HG03432 (cell line): ENCODE measurements at regions not wholly inside any gene's neighbourhood (a gene's known extent, or its start where the extent isn't known, plus 50 kb on each side); places are given as distances from the start of the nearest gene placed in this dataset.

Source experiments
- ATAC-seq: cut with Tn5 transposase; IDR thresholded peaks from one replicate; pipeline ENCODE4 v1.9.1; 2021; ENCODE audit warnings: mild to moderate bottlenecking, moderate library complexity; ENCODE audit not compliant: unreplicated experiment

DNA sequence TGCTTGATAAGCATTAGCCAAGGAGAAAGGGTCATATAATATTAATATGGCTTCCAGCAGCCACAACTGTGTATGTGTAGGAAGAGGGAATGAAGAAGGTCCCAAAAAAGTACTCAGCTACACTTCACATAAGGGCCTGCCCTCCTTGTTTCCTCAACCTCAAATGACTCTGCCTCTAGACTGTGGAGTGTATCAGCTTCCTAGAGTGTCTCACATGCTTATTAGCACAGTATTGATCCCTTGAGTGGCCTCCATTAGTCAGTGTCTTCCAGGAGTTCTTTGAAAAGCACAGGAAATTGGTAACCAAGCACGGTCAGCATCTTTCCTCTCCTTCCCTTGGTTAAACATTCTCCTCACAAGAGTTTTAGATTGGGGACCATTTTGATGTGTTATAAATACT lies 190.4 kb upstream of the ATP10B start:
- ATAC-seq = no peak

GRCh38 chr5:161040818-161041217 lies 188.8 kb upstream of the ATP10B start:
- no peak for ATAC-seq

GRCh38 chr5:161036296-161036695 lies 184.3 kb upstream of the ATP10B start:
- ATAC-seq = no peak

DNA sequence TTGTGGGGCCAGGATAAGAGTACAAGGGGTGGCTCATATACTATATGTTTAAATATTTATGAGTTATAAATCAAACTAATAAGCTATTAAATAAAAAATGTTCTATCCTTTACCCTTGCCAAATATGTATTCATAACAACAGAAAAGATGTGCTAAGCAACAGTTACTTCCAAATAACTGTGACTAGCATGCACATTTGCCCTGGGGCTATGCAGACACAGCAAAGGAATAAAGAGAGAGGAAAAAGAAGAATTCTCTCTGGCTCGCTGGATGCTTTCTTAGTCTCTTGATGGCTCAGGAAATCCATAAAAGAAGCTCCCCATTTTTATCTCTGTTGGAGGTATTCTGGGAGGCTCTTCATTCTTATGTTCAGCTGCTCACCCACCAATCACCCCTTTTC lies 182.4 kb upstream of the ATP10B start:
- no peak for ATAC-seq

- ATAC-seq = no peak
These were observed 178.2 kb upstream of the ATP10B start for GRCh38 chr5:161030229-161030628.

DNA sequence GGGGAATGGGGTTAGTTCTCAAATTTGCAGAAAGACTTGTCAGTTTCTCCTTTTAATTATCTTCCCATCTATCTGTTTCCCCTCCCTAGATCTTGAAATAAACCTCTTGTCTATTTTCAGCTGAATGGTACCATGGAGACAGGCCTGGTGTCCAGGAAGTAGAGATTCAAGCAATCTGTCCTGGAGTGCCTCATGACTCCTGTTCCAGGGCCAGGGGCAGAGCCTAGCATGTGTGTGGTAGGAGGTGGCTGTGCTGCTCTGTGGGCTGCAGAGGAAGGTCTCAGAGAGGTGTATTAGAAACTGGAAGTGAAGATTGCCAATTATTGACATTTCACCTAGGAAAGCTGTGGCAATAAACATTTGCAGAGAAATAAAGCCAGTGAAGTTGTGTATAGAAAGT lies 175.8 kb upstream of the ATP10B start:
- ATAC-seq = no peak

DNA sequence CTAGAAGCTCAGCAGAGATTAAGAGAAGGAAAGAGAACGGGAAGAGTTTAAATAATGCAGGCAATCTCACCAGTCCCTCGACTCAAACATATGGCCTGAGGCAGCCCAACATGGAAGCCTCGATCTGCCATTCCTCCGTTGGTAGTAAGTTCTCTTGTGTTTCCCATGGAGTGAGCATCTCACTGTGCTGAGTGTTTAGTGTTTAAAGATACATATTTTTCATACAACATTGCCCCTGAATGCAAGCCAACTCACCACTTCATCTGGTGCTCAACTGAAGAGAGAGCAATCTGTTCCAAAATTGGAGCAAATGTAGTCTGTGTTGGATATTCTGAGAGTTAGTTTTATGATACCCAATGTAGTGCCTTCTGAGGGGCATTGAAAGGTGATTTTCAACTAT lies 171.5 kb upstream of the ATP10B start:
- no peak for ATAC-seq

DNA sequence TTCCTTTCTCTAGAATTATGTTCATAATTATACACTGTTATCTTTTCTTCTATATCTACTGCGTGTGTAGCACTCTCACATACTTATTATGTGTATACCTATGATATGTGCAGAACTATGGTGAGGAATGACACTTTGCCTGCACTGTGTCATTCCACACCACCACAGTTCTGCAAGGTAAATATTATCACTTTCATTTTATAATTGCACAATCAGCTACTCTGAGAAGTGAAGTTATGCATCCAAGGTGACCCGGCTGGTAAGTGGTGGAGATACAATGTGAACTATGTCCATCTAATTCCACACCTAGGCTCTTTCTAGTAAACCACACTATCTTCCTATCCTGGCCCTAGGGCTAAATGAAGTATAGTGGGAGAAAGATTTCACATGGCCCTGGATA lies 170.1 kb upstream of the ATP10B start:
- ATAC-seq = no peak

- ATAC-seq = no peak
These were observed 157.8 kb upstream of the ATP10B start for GRCh38 chr5:161009817-161010216.

DNA sequence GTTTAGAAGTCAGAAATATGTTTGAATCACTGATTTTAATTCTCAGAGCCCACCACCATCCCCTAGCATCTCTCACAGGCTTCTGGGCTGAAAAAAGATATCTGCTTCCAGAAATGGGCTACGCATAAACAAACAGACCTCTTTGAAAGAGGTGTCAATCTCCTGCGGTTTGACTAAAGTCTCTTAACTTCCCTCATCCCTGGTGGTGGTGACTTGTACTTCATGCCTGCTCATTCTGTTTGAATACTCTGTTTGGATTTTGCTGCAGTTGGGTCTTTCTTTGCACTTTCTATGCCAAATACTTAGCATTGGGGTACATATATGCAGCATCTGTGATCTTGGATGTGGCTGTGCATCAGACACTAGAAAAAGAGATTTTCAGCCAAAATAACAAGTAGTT lies 157.2 kb upstream of the ATP10B start:
- no peak for ATAC-seq

DNA sequence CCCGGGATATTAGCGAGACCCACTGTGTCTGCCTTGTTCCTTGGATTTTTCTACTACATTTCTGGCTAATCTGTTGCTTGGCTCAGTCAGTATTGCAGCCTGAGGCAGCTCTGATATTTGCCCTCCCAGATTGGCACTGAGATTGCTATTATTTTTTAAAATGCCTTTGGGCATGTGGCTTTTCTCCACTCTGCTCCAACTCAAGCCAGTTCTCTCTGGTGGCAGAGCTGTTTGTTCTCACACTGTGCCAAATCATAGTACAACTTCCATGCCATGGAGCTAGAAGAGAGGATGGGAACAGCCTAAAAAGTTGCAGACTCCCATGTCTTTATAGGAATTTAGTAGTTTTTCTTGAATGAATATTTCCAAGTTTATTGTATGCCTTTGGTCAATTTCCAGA lies 155.9 kb upstream of the ATP10B start:
- ATAC-seq = no peak

DNA sequence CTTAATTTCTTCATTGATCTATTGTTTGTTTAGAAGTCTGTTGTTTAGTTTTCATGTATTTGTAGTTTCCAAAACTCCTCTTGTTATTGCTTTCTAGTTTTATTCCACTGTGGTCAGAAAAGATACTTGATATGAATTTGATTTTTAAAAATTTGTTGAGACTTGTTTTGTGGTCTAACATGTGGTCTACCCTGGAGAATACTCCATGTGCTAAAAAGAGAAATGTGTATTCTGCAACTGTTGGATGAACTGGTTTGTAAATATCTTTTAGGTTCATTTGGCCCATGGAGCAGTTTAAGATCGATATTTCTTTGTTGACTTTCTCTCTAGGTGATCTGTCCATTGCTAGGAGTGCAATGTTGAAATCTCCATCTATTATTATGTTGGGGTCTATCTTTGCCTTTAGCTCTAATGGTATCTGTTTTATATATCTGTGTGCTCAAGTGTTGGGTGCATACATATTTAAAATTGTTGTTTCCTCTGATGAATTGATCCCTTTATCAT lies 150.6 kb upstream of the ATP10B start:
- ATAC-seq = no peak

DNA sequence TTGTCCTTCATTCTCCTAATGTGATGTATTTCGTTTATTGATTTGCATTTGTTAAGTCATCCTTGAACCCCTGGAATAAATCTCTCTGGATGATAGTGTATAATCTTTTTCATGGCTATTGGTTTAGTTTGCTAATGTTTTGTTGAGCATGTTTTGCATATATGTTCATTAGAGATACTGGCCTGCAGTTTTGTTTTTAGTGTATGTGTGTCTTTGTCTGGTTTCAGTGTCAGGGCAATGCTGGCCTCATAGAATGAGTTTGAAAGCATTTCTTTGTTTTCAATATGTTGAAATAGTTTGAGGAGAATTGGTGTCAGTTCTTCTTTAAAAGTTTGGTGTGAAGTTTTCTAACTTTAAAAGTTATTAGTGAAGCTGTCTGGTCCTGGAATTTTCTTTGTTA lies 149.6 kb upstream of the ATP10B start:
- ATAC-seq = peak; percentile 90

- peak; percentile 68 for ATAC-seq
These were observed 149.1 kb upstream of the ATP10B start for GRCh38 chr5:161001142-161001541.

DNA sequence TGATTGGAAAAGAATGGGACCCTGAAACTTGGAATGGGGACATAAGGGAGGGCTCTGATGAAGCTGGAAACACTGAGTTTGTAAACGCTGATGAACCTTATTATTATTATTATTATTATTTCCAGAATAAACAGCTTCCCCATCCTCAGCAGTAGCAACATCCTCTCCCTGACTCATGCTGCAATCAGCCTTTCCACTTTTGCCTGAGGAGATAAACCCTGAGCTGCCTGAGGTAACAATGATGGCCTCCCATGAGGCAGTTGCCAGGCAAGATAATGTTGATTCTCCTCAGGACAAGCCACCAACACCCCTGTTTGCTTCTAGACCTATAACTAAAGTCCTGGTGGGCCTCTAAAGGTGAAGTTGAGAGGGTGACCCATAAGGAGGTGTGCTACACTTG lies 139.2 kb upstream of the ATP10B start:
- no peak for ATAC-seq

DNA sequence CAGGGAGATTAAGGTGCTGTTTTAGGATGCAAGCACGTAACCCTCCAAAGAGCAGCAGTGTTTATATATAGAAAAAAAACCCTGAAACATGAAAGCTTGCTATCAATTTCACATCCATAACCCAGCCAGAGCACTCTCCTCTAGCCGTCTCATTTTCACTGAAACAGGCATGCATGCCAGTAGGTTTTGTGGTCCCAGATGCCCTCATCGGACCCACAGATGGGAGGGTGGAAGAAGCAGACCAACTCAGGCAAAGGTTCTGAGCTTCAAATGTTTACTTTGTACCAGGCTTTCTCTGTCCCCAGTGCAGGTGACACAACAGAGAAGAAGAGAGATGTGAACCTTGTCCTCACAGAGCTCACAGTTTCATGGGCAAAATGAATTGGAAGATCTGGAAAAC lies 127.4 kb upstream of the ATP10B start:
- peak; percentile 16 for ATAC-seq

DNA sequence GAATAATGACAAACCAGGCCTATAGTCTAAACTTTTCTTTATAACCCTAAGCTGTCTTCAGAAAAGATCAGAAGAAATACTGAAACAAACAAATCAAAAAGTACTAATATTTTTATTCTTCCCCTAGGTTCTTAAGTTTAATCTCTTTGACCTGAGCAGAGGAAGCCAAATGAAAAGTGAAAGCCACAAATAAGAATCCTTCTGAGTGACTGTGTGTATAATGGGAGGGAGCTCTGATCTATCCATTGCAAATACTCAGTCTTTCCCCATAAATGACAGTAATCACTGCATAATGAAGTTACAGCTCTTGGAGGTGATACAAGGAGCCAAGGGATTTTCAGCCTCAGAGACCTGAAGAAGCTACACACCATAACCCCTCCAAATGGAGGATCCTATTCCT lies 126.9 kb upstream of the ATP10B start:
- peak; percentile 68 for ATAC-seq

GRCh38 chr5:160976181-160976580 lies 124.2 kb upstream of the ATP10B start:
- ATAC-seq = no peak

DNA sequence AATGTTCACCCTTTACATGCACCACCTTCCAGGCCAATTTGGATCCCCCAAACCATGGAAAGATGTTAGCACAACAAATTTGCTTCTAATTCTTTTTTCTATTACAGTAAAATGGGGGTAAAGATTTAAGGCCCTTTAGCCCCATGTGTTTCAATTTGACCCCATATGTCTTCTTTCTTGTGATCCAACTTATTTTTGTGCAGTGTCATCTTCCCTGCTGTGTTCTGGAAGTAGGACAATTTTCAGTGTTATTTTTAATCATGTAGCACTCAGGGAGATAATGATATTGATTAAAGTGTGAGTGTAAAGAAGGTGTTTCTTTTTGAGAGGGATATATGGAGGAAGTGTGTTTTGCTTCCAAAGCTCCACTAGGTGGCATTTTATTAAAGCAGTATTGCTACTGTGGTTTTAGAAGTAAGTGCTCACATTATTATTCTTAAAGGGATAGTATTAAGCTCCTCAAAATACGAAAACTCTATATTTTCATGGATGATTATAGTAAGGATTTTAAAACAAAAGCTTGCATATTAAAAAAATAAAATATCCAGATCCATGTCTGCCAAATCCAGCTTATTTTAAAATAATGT lies 118.7 kb upstream of the ATP10B start:
- ATAC-seq = peak; percentile 61

DNA sequence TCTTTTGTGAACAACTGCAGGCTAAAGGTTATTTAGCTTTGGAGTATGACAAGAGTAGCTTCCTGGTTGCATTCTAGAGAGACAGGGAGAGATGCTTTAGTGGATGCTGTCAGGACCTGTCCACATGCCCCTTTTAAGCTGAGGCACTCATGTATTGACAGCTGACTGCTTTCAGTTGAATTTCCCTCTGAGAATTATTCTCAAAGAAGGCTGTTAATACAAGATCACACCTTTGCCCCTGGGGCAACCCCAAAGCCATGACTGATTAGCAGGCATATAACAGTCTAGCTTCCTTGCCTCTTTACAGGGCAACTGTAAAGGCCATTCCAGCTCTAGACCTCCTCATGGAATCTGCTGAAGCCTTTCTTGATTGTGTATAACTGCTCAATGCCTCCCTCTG lies 117.6 kb upstream of the ATP10B start:
- ATAC-seq = no peak

- ATAC-seq = no peak
These were observed 116.5 kb upstream of the ATP10B start for GRCh38 chr5:160968480-160968879.

GRCh38 chr5:160966921-160967320 lies 114.9 kb upstream of the ATP10B start:
- ATAC-seq = no peak

DNA sequence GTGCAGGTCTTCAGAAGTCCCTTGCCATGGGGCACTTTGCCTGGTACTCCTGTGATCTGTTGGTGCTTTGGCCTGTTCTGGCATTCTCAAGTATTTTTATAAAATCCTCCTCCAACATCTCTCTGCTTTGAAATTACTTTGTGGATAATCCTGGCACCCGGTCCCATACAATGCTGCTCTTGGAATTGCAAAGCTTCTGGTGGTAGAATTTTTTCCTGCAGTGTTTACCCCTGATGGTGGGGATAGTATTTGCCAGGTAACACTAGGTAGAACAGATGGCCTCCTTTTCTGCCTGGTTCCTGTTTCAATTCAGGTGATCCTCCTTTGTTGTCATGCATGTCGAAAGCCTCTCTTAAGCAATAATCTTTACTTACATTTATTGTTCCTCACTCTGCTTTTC lies 109.8 kb upstream of the ATP10B start:
- ATAC-seq = no peak
